GM23338 (cell line): ENCODE measurements at regions not wholly inside any gene's neighbourhood (a gene's known extent, or its start where the extent isn't known, plus 50 kb on each side); places are given as distances from the start of the nearest gene placed in this dataset.

Source experiments
- ATAC-seq: fragments of 200-7000 bp; cut with Tn5 transposase; 3 replicates; pipeline ENCODE4 v1.9.1; 2020
- DNase-seq: peaks from one replicate; pipeline ENCODE4 v3.0.0-alpha.2; 2015; ENCODE audit warnings: low spot score
- H2AFZ ChIP-seq: fragments of 200-600 bp; sonication (generic); 2 replicates; pipeline ENCODE4 v1.8.0; 2016; ENCODE audit warnings: antibody characterized with exemption, mild to moderate bottlenecking, moderate library complexity
- H3F3A ChIP-seq: fragments of 200-600 bp; sonication (generic); replicated peaks from 2 replicates; pipeline ENCODE4 v1.8.0; 2017; ENCODE audit warnings: antibody characterized with exemption, mixed run types, low read depth
- H3K27ac ChIP-seq: fragments of 200-600 bp; sonication (generic); 2 replicates; pipeline ENCODE4 v1.6.1; 2016; ENCODE audit warnings: low read depth
- H3K27me3 ChIP-seq: fragments of 200-600 bp; sonication (generic); 2 replicates; pipeline ENCODE4 v1.8.0; 2016; ENCODE audit warnings: mild to moderate bottlenecking, mixed run types, moderate library complexity; ENCODE audit not compliant: insufficient read depth
- H3K36me3 ChIP-seq: fragments of 200-600 bp; sonication (generic); 2 replicates; pipeline ENCODE4 v1.8.0; 2016; ENCODE audit warnings: mild to moderate bottlenecking; ENCODE audit not compliant: insufficient read depth
- H3K4me1 ChIP-seq: fragments of 200-600 bp; sonication (generic); 2 replicates; pipeline ENCODE4 v1.8.0; 2016; ENCODE audit warnings: mild to moderate bottlenecking, moderate library complexity; ENCODE audit not compliant: insufficient read depth
- H3K4me2 ChIP-seq: fragments of 200-600 bp; sonication (generic); 2 replicates; pipeline ENCODE4 v1.7.1; 2017; ENCODE audit warnings: mixed run types
- H3K4me3 ChIP-seq: fragments of 200-600 bp; sonication (generic); 2 replicates; pipeline ENCODE4 v1.6.1; 2016; ENCODE audit warnings: mixed run types
- H3K79me2 ChIP-seq: fragments of 200-600 bp; sonication (generic); replicated peaks from 2 replicates; pipeline ENCODE4 v1.8.0; 2017; ENCODE audit warnings: mild to moderate bottlenecking; ENCODE audit not compliant: insufficient read depth
- H3K9me2 ChIP-seq: fragments of 200-600 bp; sonication (generic); 2 replicates; pipeline ENCODE4 v1.8.0; 2017; ENCODE audit not compliant: insufficient read depth
- H4K20me1 ChIP-seq: fragments of 200-600 bp; sonication (generic); replicated peaks from 2 replicates; pipeline ENCODE4 v1.8.0; 2017; ENCODE audit warnings: mild to moderate bottlenecking; ENCODE audit not compliant: insufficient read depth
- H3K27ac Mint-ChIP-seq: 2 replicates; pipeline ENCODE4 v1.8.0; 2020; ENCODE audit warnings: inconsistent platforms, mild to moderate bottlenecking, moderate library complexity, mixed read lengths
- H3K27me3 Mint-ChIP-seq: 3 replicates; pipeline ENCODE4 v1.8.0; 2022; ENCODE audit warnings: low read depth, mild to moderate bottlenecking, moderate library complexity, mixed read lengths, inconsistent platforms; ENCODE audit not compliant: insufficient read depth, poor library complexity
- H3K36me3 Mint-ChIP-seq: 3 replicates; pipeline ENCODE4 v1.8.0; 2021; ENCODE audit warnings: low read depth, mild to moderate bottlenecking, inconsistent platforms, moderate library complexity, mixed read lengths
- H3K4me1 Mint-ChIP-seq: 3 replicates; pipeline ENCODE4 v1.8.0; 2020; ENCODE audit warnings: mild to moderate bottlenecking, inconsistent platforms, mixed read lengths
- H3K4me3 Mint-ChIP-seq: 3 replicates; pipeline ENCODE4 v1.8.0; 2021; ENCODE audit warnings: moderate library complexity, mild to moderate bottlenecking, inconsistent platforms, mixed read lengths
- H3K9me3 Mint-ChIP-seq: 3 replicates; pipeline ENCODE4 v1.8.0; 2020; ENCODE audit warnings: moderate library complexity, mild to moderate bottlenecking, inconsistent platforms, mixed read lengths
- CREB1 ChIP-seq: fragments of 250-450 bp; sonication (Bioruptor Pico); IDR thresholded peaks from 2 replicates; pipeline ENCODE4 v1.5.0; 2020; ENCODE audit warnings: low read depth, mild to moderate bottlenecking, moderate library complexity
- CTCF ChIP-seq, 2 experiments: fragments of 200-600 bp in 1 of 2; sonication (generic) in 1 of 2; conservative IDR thresholded peaks; 2 replicates each; pipeline versions ENCODE4 v1.5.1 to v1.6.1; 2016 to 2017; ENCODE audit warnings: antibody characterized with exemption in 2 of 2, low read depth in 2 of 2, mild to moderate bottlenecking in 2 of 2, moderate library complexity in 1 of 2
- EZH2 ChIP-seq: fragments of 200-600 bp; sonication (generic); IDR thresholded peaks from one replicate; pipeline ENCODE4 v1.8.0; 2017; ENCODE audit warnings: antibody characterized with exemption, mild to moderate bottlenecking, low read depth; ENCODE audit not compliant: unreplicated experiment
- POLR2AphosphoS5 ChIP-seq: IDR thresholded peaks from 2 replicates; pipeline ENCODE4 v1.6.1; 2016; ENCODE audit warnings: antibody characterized with exemption, low read depth
- REST ChIP-seq: IDR thresholded peaks from one replicate; pipeline ENCODE4 v1.6.1; 2018; ENCODE audit warnings: antibody characterized with exemption; ENCODE audit not compliant: unreplicated experiment
- STAT1 ChIP-seq: IDR thresholded peaks from one replicate; pipeline ENCODE4 v1.6.1; 2016; ENCODE audit warnings: antibody characterized with exemption; ENCODE audit not compliant: unreplicated experiment
- ZNF114 ChIP-seq: fragments of 250-450 bp; sonication (Bioruptor Pico); IDR thresholded peaks from 2 replicates; pipeline ENCODE4 v1.5.0; 2020; ENCODE audit warnings: mild to moderate bottlenecking, moderate library complexity
- ZNF331 ChIP-seq: fragments of 250-450 bp; sonication (Bioruptor Pico); IDR thresholded peaks from 2 replicates; pipeline ENCODE4 v1.5.0; 2020; ENCODE audit warnings: low read depth, mild to moderate bottlenecking, moderate library complexity
- ZNF462 ChIP-seq: fragments of 250-450 bp; sonication (Bioruptor Pico); IDR thresholded peaks from 2 replicates; pipeline ENCODE4 v1.5.0; 2020; ENCODE audit warnings: mild to moderate bottlenecking, moderate library complexity

GRCh38 chr10:3958472-3958996 lies 173.5 kb upstream of the KLF6 start:
- H4K20me1 ChIP-seq = no peaks in the 10 kb centered on the region
- Mint-ChIP-seq H3K27me3 (peaks cover 17% of the 10 kb centered on the region), H3K4me1 (peaks cover 40% of the 10 kb centered on the region), H3K36me3 (no peaks in the 10 kb centered on the region), H3K4me3 (no peak overlapping the region), H3K27ac (no peak overlapping the region), H3K9me3 (no peaks in the 10 kb centered on the region)
- H3K27ac ChIP-seq = no peak overlapping the region
- no peaks in the 10 kb centered on the region for H3K9me2 ChIP-seq
- no peaks in the 10 kb centered on the region for H3K27me3 ChIP-seq
- H3K4me3 ChIP-seq = no peak overlapping the region
- no peak for DNase-seq
- no peak for ATAC-seq
- H3F3A ChIP-seq = no peaks in the 10 kb centered on the region
- H3K79me2 ChIP-seq = no peaks in the 10 kb centered on the region
- no peaks in the 10 kb centered on the region for H3K36me3 ChIP-seq
- TF ChIP-seq CTCF (conservative IDR thresholded peaks at IDR 0.05; ENCODE audit: low read depth in 2 of 2) (no peak), CREB1 (CRISPR knock-in tag) (no peak), STAT1 (no peak), REST (no peak), EZH2 (no peak), POLR2AphosphoS5 (no peak), ZNF114 (CRISPR knock-in tag) (no peak)
- no peak overlapping the region for H3K4me2 ChIP-seq
- peaks cover 10% of the 10 kb centered on the region; the same call in 1 of the 2 replicates for H3K4me1 ChIP-seq
- no peak overlapping the region for H2AFZ ChIP-seq

- Mint-ChIP-seq H3K27me3 (peaks cover 16% of the 10 kb centered on the region), H3K36me3 (no peaks in the 10 kb centered on the region), H3K9me3 (no peaks in the 10 kb centered on the region), H3K4me1 (peaks cover 35% of the 10 kb centered on the region), H3K27ac (peak overlapping the region; percentile 23; the same call in 1 of the 2 replicates), H3K4me3 (no peak overlapping the region)
- Histone ChIP-seq H2AFZ (peak overlapping the region; percentile 88), H3K9me2 (no peaks in the 10 kb centered on the region), H3K4me2 (no peak overlapping the region), H3K36me3 (no peaks in the 10 kb centered on the region), H3K27ac (peak overlapping the region; percentile 74; the same call in 1 of the 2 replicates), H3F3A (no peaks in the 10 kb centered on the region), H3K4me3 (no peak overlapping the region), H3K27me3 (no peaks in the 10 kb centered on the region), H3K79me2 (no peaks in the 10 kb centered on the region), H4K20me1 (no peaks in the 10 kb centered on the region), H3K4me1 (peaks cover 10% of the 10 kb centered on the region; the same call in 1 of the 2 replicates)
- peak; percentile 18 for DNase-seq
- ATAC-seq = peak; percentile 80
- TF ChIP-seq ZNF331 (CRISPR knock-in tag) (no peak), EZH2 (no peak), POLR2AphosphoS5 (no peak), ZNF462 (CRISPR knock-in tag) (0 out of 2 replicates have a peak, but pooled peaks have one; percentile 29)
Measured at GRCh38 chr10:3955955-3956617, 171.1 kb upstream of the KLF6 start.
